GM19043 (cell line): ENCODE measurements at regions not wholly inside any gene's neighbourhood (a gene's known extent, or its start where the extent isn't known, plus 50 kb on each side); places are given as distances from the start of the nearest gene placed in this dataset.

ENCODE experiments used
- ATAC-seq: cut with Tn5 transposase; IDR thresholded peaks from one replicate; pipeline ENCODE4 v1.9.1; 2021; ENCODE audit warnings: low read depth; ENCODE audit not compliant: unreplicated experiment

DNA sequence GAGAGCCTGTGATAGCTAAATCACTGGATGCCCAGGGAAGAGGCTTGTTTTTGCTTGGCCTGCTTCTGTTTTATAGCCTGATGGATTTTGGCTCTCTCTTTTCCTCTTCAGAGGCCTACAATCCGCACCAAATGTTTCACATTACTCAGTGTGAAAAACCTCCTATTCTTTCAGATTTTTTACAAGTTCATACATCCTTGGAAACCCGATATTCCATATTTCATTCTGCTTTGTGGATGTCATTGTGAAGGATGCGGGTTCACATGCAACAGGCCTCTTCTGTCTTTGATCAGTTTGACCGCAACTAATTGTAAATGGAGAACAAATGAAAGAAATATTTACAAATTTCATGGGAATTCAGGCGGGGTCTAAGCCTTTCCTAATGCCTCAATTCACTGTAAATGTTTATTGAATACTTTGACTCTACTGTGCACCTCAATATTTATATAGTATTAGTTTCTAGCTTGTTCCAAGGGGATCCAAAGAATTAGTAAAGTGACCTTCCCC is 269.9 kb downstream of the DMRT2 start:
- ATAC-seq: no peak

DNA sequence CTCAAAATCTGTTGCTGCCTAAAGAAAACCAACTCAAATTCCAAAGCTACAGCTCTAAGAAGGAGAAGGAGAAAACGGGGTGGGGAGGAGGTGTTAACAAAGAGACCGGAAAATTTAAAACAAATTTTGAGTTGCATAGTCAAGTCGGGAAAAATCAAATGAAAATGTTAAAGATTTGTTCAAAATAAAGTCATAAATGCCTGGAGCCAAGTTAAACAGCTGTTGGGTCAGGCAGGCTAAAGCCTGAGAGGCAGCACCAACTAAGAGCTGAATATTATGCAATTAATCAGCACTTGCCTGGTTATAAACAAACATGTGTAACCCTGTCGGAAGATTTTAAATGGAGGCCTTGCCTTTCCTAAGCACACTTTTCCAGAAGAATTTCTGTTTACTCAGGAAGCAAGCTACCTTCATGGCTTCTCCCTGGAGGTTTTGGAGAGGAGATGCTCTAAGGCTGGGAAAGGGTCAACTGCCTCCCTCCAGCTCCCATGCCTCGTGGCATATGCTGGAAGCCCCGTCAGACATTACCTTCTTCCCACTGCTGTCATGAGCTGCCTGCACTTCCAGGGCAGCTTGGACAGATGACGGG is 270.5 kb downstream of the DMRT2 start:
- ATAC-seq: no peak

DNA sequence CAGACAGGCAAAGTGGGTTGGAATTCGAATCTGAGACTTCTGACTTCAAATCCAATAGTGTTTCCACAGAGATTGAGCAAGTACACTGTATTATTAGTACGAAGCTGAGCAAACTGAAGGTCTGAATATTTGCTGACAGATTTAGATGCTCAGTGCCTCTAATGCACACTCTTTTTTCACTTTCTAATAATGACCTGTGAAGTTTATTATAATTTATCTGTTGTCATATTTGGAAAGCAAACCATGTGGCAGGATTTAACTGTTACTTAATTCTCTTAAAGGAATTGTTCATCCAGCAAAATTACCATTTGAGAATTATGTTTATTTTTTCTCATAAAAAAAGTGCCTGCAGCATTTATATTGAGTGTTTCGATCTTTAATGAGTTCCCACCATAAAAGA is 277.3 kb downstream of the DMRT2 start:
- no peak for ATAC-seq

DNA sequence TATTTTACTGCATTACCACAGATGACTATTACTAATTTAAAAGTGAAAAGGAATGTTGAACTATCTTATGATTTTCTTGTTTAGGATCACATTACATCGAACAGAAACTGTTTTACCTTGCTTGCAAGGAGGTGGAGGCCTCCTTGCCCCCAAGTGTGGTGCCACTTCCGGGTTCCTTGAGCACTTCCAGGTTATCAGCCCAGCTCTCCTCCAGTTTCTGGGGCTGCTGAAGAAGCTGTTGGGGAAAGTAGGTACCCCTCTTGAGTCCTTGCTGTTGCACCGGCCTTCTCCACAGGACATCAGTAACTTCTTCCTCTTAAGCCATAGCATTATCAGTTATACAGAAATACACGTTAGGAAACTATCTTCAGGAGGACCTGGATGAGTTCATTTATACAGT is 278.2 kb downstream of the DMRT2 start:
- ATAC-seq: no peak

DNA sequence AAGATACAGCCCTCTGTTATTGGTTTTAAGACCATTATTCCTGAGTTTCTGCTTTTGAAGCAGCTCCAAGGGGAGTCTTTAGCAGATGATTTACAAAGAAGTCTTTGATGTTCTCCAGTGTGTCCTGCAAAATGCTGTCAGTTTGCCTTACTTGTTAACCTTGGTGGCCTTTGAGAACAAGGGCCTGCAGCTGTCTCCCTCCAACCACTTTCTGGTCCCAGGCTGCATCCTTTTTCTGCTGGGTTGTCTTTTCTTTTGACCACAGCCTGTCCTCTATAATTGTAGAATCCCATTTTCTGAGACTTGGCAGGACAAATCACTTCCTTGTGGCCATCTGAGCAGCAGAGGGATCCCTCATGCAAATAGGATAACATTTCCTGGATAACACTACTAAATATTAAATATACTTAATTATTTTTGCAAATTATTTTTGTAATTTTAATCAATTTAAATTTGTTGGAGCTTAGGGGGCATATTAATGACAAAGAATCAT is 281.4 kb downstream of the DMRT2 start:
- no peak for ATAC-seq

DNA sequence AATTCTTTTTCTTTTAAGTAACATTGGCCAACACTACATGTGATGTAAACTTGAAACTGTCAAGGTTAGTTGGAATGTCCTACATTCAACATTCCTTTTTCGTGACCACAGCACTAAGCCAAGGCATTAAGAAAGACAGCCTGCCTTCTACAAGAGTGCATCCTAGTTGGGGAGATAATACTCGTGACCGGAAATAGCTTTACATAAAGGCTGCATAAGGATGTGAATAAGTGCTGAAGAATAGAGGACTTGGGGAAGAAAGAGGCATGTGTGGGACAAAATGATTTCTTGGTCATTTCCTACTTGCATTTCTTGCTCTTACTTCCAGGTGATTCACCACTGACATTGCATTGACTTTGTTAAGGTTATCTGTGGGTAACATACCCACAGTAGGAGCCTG is 282.0 kb downstream of the DMRT2 start:
- ATAC-seq: no peak

DNA sequence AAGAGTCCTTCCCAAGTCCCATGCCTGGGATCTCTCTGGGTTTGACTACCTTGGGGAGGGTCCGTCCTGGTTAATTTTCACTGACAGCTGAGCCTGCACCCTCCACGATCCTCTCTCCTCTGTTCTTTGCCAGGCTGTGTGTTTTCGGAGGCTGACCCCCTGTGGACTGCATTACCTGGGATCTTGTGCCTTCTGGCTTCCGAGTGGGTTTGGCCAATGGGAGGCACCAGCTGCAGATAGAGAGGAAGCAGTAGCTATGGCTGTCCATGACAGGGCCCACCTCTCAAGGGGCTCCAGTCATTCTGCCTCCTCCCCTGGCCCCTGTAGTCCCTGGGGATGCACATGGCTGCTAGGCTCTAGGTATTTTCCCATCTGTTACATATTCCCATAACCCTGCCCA is 285.0 kb downstream of the DMRT2 start:
- no peak for ATAC-seq

DNA sequence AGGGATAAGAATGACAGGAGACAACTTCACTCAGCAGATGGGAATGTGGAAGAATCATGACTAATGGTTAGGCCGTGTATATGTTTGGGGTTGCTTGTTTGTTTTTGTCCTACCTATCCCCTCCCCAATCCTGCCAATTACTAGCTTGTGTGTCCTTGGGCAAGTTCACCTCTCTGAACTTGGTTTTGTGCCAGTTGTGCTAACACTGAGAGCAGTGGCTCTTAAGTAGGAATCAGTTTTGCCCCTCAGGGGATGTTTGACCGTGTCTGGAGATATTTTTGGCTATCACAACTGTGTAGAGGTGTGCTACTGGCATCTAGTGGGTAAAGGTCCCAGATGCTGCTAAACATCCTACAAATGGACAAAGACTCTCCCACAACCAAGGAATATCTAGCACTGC is 287.0 kb downstream of the DMRT2 start:
- no peak for ATAC-seq

DNA sequence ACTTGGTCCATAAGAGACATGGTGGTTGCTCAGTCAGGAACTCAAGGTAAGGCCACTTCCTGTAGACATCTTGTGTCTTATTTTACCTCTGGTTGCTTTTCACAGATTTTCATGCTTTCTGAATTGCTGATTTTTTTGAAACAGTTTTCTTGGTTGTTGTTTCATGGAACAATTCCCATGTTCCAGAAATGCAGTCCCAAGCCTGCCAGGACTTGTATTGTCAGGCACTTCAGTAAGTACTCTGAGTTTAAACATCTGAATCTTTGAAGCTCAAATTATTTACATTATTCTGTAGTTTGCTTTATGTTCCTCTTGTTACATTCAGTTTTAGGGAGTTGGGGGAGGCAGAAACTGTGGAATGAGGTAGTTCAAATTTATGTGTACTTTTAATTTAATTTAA is 290.2 kb downstream of the DMRT2 start:
- ATAC-seq: no peak

DNA sequence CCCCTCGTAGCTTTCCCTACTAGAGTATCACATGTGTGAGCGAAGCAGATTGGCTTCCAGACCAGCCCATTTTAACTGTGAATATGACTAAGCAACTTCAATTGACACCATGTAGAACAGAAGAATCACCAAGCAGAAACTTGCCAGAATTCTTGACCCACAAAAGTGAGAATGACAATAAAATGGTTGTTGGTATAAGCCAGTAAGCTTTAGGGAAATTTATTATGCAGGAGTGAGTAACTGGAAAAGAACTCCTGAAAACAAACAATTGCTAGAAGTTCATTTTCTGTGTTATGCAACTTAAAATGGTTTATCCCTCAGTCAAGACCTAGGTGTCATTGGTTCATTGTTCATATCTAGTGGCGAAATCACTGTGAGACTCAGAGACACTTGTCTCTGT is 303.1 kb downstream of the DMRT2 start:
- no peak for ATAC-seq

DNA sequence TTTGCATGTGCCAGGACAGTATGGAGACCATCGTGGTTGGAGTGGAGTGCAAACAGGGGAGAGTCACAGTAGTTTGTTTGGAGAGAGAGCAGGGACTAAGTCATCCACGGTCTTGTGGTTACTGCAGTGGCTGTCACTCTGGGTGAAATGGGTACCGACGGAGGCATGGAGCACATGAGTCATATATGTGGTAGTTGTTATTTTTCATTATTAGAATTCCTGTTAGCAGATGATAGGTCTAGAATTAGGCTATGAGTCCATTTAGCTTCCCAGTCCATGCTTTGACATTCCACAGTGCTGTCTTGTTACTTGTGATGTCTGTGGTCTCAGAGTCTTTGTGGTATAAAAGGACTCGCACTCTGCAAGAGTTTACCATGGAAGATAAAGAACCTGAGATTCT is 303.9 kb downstream of the DMRT2 start:
- ATAC-seq: no peak

DNA sequence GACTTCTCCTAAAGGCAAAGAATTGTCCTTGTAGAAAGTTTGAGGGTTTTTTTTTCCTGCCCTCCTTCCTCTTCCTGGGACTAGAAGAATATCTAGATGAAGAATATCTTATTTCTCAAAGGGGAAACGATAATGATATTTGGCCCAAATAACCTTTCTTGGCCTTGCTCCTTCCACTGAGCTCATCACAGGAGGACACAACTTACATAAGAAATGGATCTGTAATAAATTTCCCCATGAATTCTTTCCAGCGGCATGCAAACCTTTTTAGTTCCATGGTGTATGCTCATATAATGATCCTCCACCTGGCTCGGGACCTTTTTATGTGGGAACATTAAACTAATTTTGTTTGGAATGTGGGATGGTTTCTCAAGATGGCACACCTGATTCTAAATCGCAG is 304.4 kb downstream of the DMRT2 start:
- no peak for ATAC-seq

DNA sequence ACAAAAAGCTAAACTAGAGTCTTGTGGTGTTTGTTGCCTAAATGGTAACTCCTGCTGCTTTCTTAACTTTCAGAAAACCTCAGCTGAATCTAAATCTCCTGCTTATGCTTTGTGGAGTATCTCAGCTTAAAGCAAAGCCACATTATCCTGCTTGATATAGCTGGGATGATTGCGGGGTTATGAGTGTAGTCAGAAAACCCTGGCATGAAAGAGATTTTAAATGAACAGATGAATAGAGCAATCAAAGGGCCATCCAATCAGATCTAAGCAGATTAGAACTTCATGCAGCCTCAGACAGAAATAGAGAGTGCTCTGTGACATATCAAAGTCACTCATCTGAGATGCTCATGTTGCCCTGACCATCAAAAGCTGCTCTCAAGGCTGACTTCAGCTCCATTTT is 305.5 kb downstream of the DMRT2 start:
- ATAC-seq: no peak

DNA sequence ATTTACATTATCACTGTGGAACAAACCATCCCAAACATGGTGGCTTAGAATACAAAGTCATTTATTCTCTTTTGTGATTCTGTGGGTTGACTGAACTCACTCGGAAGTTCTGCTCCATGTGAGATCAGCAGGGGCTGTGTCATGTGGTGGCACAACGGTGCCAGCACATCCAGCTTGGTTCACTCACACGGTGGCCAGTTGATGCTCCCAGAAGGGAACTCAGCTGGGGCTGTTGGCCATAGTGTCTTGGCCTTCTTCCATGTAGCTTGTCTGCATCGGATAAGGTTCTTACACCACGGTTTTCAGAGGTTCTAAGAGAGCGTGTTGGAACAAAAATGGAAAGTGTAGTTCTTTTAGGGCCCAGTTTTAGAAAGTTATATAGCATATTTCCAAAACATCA is 312.7 kb downstream of the DMRT2 start:
- no peak for ATAC-seq

DNA sequence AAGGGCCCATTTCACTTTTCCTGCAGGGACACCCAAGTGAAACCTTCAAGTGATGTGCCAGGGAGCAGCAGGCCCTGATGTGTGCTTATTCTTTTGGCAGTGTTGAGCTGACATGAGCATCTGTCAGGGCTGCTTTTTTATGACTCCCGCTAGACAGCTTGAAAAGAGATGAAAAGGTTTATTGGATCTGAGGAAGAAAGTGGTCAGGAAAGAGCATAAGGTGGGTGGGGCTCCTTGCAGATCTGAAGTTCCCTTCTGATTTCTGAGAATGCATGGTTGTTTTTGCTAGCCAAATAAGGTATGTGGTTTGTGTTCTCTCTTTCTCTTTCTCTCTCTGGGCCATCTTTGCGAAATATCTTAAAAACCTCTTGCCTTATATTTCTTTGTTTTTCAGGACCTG is 316.1 kb downstream of the DMRT2 start:
- no peak for ATAC-seq

DNA sequence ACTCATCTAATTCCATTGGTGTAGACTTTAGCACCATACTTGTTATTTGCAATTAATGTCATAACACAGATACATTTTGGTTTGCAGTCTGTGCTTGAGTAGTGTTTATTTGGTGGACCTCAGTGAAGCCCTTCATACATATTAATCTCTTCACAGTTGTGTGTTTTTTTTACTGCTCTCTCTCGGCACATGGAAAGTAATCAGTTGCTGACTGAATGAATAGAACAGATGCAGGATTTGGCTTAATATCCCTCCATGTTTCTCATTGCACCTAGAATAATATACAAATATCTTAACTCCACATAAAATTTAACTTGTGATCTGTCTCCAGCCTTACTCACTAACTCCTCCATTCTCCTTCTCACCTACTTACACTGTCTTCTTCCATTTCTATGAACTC is 319.1 kb downstream of the DMRT2 start:
- ATAC-seq: no peak

DNA sequence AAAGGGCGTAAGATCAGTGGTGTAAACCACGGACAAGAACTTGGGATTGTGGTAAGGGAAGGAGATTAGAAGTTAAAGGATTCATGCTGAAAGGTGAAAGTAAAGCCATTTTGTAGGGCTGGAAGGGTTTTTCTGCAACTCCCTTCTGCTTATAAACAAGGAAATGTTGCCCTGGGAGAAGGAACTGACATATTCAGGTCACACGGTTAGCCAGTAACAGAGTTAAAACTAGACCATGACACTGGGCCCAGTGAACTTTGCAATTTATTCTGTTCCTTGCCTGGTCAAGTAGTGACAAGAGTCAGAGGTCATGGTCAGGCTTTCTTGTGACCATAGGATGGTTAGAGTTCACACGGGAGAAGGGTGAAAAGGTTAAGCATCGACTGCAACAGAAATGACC is 323.3 kb downstream of the DMRT2 start:
- no peak for ATAC-seq

DNA sequence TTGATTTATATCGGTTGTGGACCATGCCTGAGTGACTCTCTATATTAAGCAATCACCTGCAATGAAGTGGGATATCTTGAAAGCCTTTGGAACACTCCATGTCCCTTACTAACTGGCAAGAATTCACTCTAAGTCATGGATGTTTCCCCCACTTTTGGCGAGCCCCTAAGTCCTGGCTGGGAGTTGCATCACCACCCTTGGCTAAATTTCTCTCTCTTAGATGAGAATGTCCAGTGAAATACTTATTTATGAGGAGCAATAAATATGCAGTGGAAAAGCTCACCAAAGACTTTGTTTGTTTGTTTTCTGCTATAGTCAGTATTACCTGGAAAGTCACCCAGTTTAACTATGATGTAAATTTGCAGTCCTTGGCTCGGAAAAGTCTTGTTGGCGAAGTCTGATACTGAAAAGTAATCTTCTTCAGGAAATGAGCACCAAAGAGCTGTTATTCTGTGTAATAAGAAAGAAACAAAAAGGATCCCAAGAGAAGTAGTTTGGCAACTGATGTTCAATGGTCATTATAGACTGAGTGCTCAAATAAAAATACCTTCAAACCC is 333.8 kb downstream of the DMRT2 start:
- ATAC-seq: no peak

DNA sequence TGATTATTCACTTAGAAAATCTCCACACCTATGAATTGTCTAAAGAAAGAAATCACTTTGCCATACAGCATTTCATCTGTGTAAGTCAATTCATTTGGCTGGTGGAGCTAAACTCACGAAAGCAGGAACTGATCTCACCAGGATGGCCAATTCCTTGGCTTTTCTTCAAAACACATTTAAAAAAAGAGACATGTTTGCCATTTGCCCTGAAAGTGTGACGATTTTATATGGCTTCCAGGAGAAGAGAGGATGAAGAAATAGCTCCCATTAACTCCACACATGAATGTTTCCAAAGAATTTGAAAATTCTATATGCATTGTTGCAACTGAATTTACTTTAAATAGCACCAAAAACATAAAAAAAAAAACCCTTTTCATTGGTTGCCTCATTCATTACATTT is 334.7 kb downstream of the DMRT2 start:
- no peak for ATAC-seq

DNA sequence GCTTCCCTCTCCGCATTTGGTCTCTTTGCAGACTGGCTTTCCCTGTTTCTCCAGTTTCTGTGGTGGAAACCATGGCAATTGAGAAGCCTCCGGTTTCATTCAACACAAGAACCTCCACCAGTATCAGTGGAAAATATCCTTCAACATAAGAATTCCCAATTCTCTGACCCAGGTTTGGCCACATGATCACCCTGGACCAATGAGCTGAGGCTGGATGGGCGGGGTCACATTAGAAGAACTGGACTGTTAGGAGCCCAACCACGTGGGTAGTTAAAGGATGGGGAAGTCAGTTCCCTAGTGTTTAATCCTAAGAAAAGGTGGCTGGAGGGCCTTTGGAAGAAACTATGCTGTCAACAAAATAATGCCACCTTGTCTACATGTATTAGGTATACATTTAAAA is 336.3 kb downstream of the DMRT2 start:
- ATAC-seq: no peak

DNA sequence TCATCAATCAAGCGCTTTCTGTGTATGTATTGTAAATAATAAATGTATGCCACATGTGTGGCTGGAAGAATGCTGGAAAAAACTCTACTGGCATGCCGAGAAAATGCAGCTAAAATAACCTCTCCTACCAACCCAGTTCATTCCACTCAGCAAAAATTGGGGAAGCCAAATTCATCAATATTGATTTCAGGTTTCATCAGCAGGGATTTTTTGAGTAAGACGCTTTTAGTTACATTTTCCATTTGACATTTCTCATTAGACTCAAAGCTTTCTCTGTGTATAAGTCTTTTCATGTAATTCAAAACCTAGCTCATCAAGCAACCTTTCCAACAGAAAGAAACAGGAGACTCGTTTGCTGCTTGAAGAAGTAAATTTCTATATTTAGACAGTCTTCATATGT is 338.1 kb downstream of the DMRT2 start:
- no peak for ATAC-seq

DNA sequence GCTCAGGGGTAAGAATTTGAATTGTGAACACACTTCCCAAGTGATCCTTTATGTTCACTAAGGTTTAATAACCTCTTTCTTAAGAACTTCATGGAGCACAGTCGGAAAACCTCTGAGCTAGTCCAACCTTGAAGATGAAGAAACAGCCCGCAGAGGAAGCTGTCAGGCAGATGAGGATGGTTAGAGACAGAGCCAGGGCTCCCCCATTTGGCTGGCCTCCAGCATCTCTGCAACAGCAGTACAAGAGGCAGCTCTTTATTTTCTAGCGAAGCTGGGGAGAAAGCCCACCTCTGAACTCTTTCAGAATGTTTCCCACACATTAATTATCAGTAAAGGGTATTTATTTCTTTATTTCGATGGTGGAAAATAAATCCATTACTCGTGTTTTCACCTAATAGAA is 350.8 kb downstream of the DMRT2 start:
- ATAC-seq: no peak

DNA sequence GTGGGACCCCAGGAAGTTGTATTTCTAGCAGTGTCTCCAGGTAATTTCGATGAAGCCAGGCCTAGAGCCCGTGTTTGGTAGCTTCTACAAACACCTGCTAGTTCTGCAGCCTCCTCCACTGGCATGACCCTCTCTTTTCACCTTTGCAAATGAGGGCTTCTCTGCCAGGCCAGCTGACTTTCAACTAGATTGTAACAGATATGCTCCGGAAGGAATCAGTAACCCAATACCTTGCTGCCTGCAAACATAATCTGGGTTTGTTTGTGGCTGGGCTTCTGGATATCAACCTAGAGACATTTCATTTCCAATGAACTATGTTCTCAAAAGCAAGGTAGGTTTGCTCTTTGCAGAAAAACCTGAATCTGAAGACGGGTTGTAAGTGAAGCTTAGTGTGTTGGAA is 354.8 kb downstream of the DMRT2 start:
- ATAC-seq: no peak
